MCF 10A (cell line): ENCODE measurements at regions not wholly inside any gene's neighbourhood (a gene's known extent, or its start where the extent isn't known, plus 50 kb on each side); places are given as distances from the start of the nearest gene placed in this dataset.

ENCODE experiments used
- BruUV-seq: library from RNA; stranded (reverse); fragments of 400-500 nt; replicated peaks from 2 replicates; lab custom pipeline; 2021; lab: Mats Ljungman, UMichigan
- CTCF ChIA-PET: fragments of 300-600 bp; sonication (Branson Sonifier 250); formaldehyde crosslinking; extraction: SDS; loops from one replicate; lab custom pipeline; 2021; ENCODE audit warnings: antibody characterized with exemption, inconsistent platforms; lab: Yijun Ruan, JAX
- POLR2A ChIA-PET: fragments of 300-600, 350-650 bp; sonication (Branson Sonifier 250); formaldehyde crosslinking; extraction: SDS; loops from one replicate; lab custom pipeline; 2020; ENCODE audit warnings: antibody characterized with exemption, inconsistent platforms; lab: Yijun Ruan, JAX
- DNase-seq: peaks from one replicate; pipeline ENCODE4 v3.0.0-alpha.2; 2018; ENCODE audit not compliant: unreplicated experiment
- H3K27ac Mint-ChIP-seq: one replicate; pipeline ENCODE4 v1.8.0; 2022; ENCODE audit warnings: mild to moderate bottlenecking, low read depth, mixed read lengths; ENCODE audit not compliant: unreplicated experiment
- H3K27me3 Mint-ChIP-seq: one replicate; pipeline ENCODE4 v1.8.0; 2022; ENCODE audit warnings: mixed read lengths; ENCODE audit not compliant: insufficient read depth, unreplicated experiment
- H3K36me3 Mint-ChIP-seq: one replicate; pipeline ENCODE4 v1.8.0; 2022; ENCODE audit warnings: mild to moderate bottlenecking, moderate library complexity, mixed read lengths; ENCODE audit not compliant: insufficient read depth, unreplicated experiment
- H3K4me1 Mint-ChIP-seq: one replicate; pipeline ENCODE4 v1.8.0; 2022; ENCODE audit warnings: mixed read lengths; ENCODE audit not compliant: insufficient read depth, unreplicated experiment
- H3K4me3 Mint-ChIP-seq: one replicate; pipeline ENCODE4 v1.8.0; 2022; ENCODE audit warnings: mild to moderate bottlenecking, moderate library complexity, mixed read lengths; ENCODE audit not compliant: unreplicated experiment
- H3K9me3 Mint-ChIP-seq: one replicate; pipeline ENCODE4 v1.8.0; 2022; ENCODE audit warnings: mixed read lengths; ENCODE audit not compliant: unreplicated experiment
- intact Hi-C: fragments of 100-400 bp; cut with micrococcal nuclease; formaldehyde crosslinking; loops from 2 replicates; pipeline ENCODE4 v1.14.1; 2022
- TF ChIP-seq, protein P1 (sequence below): fragments of 200-600 bp; IDR thresholded peaks from one replicate; pipeline ENCODE4 v1.8.0; 2022; ENCODE audit warnings: antibody characterized with exemption, mild to moderate bottlenecking; ENCODE audit not compliant: unreplicated experiment

DNA sequence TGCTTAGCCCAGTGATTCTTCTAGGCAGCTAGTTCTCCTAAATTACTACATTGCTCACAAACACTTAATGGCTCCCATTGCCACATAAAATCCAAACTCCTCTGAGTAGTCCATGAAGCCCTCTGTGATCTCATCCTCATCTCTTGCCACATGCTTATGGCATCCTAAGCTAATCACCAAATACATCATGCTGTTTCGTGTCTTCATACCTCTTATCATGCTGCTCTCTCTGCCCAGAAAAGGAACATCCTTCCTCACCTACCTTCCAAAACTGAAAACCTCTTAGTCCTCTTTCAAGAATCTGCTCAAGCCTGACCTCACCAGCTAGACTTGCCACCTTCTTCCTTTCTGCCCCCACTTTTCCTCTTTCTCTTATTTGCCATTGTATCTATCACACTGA, 108.5 kb downstream of the DUSP6 start:
- TF ChIP-seq, protein P1, sequence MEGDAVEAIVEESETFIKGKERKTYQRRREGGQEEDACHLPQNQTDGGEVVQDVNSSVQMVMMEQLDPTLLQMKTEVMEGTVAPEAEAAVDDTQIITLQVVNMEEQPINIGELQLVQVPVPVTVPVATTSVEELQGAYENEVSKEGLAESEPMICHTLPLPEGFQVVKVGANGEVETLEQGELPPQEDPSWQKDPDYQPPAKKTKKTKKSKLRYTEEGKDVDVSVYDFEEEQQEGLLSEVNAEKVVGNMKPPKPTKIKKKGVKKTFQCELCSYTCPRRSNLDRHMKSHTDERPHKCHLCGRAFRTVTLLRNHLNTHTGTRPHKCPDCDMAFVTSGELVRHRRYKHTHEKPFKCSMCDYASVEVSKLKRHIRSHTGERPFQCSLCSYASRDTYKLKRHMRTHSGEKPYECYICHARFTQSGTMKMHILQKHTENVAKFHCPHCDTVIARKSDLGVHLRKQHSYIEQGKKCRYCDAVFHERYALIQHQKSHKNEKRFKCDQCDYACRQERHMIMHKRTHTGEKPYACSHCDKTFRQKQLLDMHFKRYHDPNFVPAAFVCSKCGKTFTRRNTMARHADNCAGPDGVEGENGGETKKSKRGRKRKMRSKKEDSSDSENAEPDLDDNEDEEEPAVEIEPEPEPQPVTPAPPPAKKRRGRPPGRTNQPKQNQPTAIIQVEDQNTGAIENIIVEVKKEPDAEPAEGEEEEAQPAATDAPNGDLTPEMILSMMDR: no peak
- BruUV-seq: no TSS peak
- H3K27ac Mint-ChIP-seq: no peak overlapping the region
- H3K27me3 Mint-ChIP-seq: no peaks in the 10 kb centered on the region
- CTCF ChIA-PET: no interaction called here
- H3K36me3 Mint-ChIP-seq: no peaks in the 10 kb centered on the region
- no peak for DNase-seq
- H3K4me1 Mint-ChIP-seq: peaks cover 6% of the 10 kb centered on the region
- peaks cover 8% of the 10 kb centered on the region for H3K9me3 Mint-ChIP-seq
- POLR2A ChIA-PET: interaction anchor here (0.7 kb wide), 1 partner anchor 18 kb away, joined by 3 read pairs; no protein-coding TSS in a partner anchor
- no peak overlapping the region for H3K4me3 Mint-ChIP-seq
- intact Hi-C loops: no loop called here

DNA sequence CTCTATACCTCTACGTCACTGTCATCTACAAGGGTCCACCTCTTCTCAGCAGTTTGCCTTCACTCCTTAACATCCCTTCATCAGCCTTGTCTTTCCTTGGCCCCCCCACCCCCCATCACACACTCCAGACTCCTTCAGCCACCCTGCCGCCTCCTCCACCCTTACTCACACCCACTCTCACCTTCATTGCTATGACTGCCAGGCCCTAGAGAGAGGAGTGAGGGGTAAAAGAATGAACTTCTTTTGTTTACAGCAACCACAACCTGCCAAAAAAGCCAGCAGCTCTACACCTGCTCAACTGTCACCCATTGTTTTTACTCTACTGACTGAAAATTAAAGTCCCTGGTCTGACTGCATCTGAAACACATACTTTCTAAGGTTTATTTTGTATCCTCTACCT, 112.8 kb downstream of the DUSP6 start:
- TF ChIP-seq, protein P1: no peak
- Mint-ChIP-seq H3K36me3 (no peaks in the 10 kb centered on the region), H3K27me3 (no peaks in the 10 kb centered on the region), H3K27ac (no peak overlapping the region), H3K4me1 (peaks cover 20% of the 10 kb centered on the region), H3K4me3 (no peak overlapping the region), H3K9me3 (peaks cover 23% of the 10 kb centered on the region)
- no peak for DNase-seq
- no TSS peak for BruUV-seq
- POLR2A ChIA-PET: interaction anchor here (1.9 kb wide), 1 partner anchor 12 kb away, joined by 5 read pairs; no protein-coding TSS in a partner anchor
- intact Hi-C loops: no loop called here
- CTCF ChIA-PET: no interaction called here

DNA sequence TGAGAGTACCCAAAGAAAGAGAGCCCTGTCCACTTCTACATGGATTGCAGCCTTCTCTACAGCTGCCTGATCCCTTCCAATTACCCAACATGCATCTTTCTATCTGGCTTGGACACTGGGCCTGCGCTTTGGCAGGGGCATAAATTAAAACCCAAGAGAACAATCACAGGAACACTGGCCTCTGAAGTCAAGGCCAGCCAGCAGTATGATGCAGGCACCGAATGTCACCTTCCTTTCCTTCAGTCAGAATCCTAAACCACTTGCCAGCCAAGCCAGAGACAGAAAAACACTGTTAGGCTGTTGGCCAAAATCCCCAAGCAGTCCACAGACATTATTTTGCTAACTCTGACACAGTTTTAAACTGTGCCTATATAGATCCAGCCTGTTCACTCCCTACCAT, 113.7 kb downstream of the DUSP6 start:
- CTCF ChIA-PET: no interaction called here
- intact Hi-C loops: no loop called here
- TF ChIP-seq, protein P1: no peak
- no peaks in the 10 kb centered on the region for H3K27me3 Mint-ChIP-seq
- DNase-seq: no peak
- H3K4me3 Mint-ChIP-seq: no peak overlapping the region
- H3K9me3 Mint-ChIP-seq: peaks cover 16% of the 10 kb centered on the region
- peaks cover 27% of the 10 kb centered on the region for H3K4me1 Mint-ChIP-seq
- BruUV-seq: no TSS peak
- no peak overlapping the region for H3K27ac Mint-ChIP-seq
- POLR2A ChIA-PET: interaction anchor here (1.9 kb wide), 1 partner anchor 9 kb away, joined by 8 read pairs; no protein-coding TSS in a partner anchor
- H3K36me3 Mint-ChIP-seq: no peaks in the 10 kb centered on the region

DNA sequence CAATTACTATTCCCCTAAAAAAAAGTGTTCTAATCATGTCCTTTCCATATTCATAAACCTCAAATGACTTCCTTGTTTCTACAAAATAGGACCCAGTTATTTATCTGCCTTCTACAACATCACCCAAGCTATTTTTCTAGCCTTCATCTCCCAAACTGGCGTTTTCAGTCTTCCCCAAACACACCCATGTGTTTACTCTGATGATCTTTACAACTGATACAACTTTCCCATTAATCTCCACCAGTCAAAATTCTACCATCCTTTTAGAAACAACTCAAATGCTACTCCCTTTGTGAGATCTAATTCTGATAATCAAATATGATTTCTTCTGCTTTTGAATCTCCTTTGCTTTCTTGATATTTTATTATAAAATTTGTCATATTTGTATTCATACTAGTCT, 114.5 kb downstream of the DUSP6 start:
- Mint-ChIP-seq H3K27me3 (no peaks in the 10 kb centered on the region), H3K4me1 (peaks cover 27% of the 10 kb centered on the region), H3K4me3 (no peak overlapping the region), H3K9me3 (peaks cover 16% of the 10 kb centered on the region), H3K36me3 (no peaks in the 10 kb centered on the region), H3K27ac (peak overlapping the region; percentile 5)
- no peak for DNase-seq
- TF ChIP-seq, protein P1: no peak
- POLR2A ChIA-PET: interaction anchor here (1.9 kb wide), 1 partner anchor 8 kb away, joined by 8 read pairs; no protein-coding TSS in a partner anchor
- intact Hi-C loops: no loop called here
- CTCF ChIA-PET: interaction anchor here (0.6 kb wide), 1 partner anchor 9 kb away, joined by 3 read pairs; no protein-coding TSS in a partner anchor
- BruUV-seq: no TSS peak
